LNCaP clone FGC (cell line): ENCODE measurements at regions not wholly inside any gene's neighbourhood (a gene's known extent, or its start where the extent isn't known, plus 50 kb on each side); places are given as distances from the start of the nearest gene placed in this dataset.

Experiments
- DNase-seq: peaks from one replicate; pipeline ENCODE4 v3.0.0-alpha.2; 2011; ENCODE audit warnings: low read depth
- H3K4me3 ChIP-seq: 2 replicates; pipeline ENCODE4 v1.5.1; 2011; ENCODE audit warnings: mild to moderate bottlenecking, low read depth, low read length, control low read depth
- CTCF ChIP-seq: IDR thresholded peaks from 2 replicates; pipeline ENCODE4 v1.5.1; 2012; ENCODE audit warnings: mild to moderate bottlenecking; ENCODE audit not compliant: control insufficient read depth, insufficient read depth; ENCODE audit errors: extremely low read depth

DNA sequence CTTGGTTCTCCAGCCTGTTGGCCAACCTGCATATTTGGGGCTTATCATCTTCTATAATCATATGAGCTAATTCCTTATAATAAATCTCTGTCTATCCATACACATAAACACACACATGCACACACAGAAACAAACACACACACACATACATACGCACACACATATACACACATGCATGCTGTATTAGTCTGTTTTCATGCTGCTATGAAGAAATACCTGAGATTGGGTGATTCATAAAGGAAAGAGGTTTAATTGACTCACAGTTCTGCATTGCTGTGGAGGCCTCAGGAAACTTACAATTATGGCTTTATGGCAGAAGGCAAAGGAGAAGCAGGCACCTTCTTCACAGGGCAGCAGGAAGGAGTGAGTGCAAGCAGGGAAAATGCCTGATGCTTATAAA is 707.4 kb upstream of the CDH2 start:
- no peak for DNase-seq
- no peak for TF ChIP-seq CTCF
- H3K4me3 ChIP-seq, result no peak overlapping the region

DNA sequence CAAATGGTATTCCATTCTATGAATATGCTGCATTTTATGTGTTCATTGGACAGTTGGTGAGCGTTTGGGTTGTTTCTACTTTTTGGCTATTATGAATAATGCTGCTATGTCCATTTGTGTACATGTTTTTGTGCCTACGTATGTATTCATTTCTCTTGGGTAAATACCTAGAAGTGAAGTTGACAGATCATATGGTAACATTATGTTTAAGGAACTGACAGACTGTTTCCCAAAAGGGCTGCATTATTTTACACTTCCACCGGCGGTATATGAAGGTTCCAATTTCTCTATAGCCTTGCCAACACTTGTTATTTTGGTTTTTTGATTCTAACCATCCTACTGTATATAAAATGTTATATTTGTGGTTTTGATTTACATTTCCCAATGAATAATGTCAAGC is 703.9 kb upstream of the CDH2 start:
- DNase-seq, result no peak

DNA sequence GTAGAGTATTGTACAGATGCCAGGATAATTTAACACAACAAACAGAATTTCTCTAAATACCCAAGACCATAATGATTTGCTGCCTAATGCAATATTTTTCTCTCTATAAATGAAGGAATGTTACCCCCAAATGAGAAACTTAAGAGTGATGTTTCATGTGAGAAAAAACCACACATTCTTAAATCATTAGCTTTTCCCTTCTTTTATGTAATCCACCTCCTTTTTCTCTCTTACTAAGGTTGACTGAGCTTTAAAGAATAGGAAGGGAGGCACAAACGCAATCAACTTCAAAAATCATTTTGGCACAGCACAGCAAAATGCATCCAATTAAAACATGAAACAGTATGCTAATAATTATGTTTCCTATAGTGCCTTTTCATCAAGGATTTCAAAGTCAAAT is 698.1 kb upstream of the CDH2 start:
- no peak for DNase-seq
- no peak overlapping the region for H3K4me3 ChIP-seq
- TF ChIP-seq CTCF, result no peak

More for the DNA sequence above, 703.9 kb upstream of the CDH2 start:
- no peak overlapping the region for H3K4me3 ChIP-seq
- no peak for TF ChIP-seq CTCF

- H3K4me3 ChIP-seq, result no peak overlapping the region
- DNase-seq, result no peak
- no peak for TF ChIP-seq CTCF
These were observed 686.5 kb upstream of the CDH2 start for GRCh38 chr18:28863396-28863795.

DNA sequence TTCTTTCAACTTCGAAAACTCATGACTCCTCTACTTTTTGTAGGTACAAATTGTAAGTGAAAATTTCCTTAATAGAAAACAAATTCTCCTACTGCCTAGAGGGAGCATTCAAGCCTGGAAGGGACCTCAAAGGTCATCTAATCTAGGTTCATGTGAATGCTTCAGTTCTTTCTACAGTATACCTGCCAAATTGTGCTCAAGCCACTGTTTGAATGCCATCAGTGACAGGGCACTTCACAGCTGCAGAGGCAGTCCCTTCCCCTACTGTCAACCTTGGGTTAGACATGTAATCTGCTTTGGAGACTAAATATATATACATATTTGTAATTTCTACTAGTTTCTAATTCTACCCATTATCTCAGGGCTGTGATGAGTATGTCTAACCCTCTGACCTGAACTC is 681.3 kb upstream of the CDH2 start:
- no peak for TF ChIP-seq CTCF

GRCh38 chr18:28855989-28856388 is 679.1 kb upstream of the CDH2 start:
- no peak for DNase-seq
- TF ChIP-seq CTCF, result no peak
- no peak overlapping the region for H3K4me3 ChIP-seq

More for the DNA sequence above, 681.3 kb upstream of the CDH2 start:
- DNase-seq, result no peak
- no peak overlapping the region for H3K4me3 ChIP-seq

GRCh38 chr18:28855524-28855923 is 678.6 kb upstream of the CDH2 start:
- no peak for DNase-seq
- no peak for TF ChIP-seq CTCF
- no peak overlapping the region for H3K4me3 ChIP-seq
